Fibroblast of lung (primary cell): ENCODE measurements at regions not wholly inside any gene's neighbourhood (a gene's known extent, or its start where the extent isn't known, plus 50 kb on each side); places are given as distances from the start of the nearest gene placed in this dataset.

ENCODE experiments used
- CTCF ChIP-seq, 2 donors: IDR thresholded peaks in 1 of 2; conservative IDR thresholded peaks in 1 of 2; 1 replicate in 1 of 2; 2 replicates in 1 of 2; pipeline ENCODE4 v1.5.1; 2011 to 2012; ENCODE audit warnings: low read length in 2 of 2, control low read depth in 1 of 2, inconsistent platforms in 1 of 2, low read depth in 1 of 2, mild to moderate bottlenecking in 1 of 2
- EZH2 ChIP-seq: IDR thresholded peaks from 2 replicates; pipeline ENCODE4 v1.5.1; 2012; ENCODE audit warnings: low read length, control low read depth, mild to moderate bottlenecking; ENCODE audit errors: missing control alignments

GRCh38 chr13:89584058-89584620, 1763.3 kb upstream of the MIR17HG start:
- TF ChIP-seq EZH2 (no peak), CTCF (conservative IDR thresholded peaks at IDR 0.05 in 1 of 2, IDR thresholded peaks at IDR 0.05 in 1 of 2; ENCODE audit: low read depth in 1 of 2, low read length in 2 of 2) (no peak)
